SK-N-SH (cell line): ENCODE measurements at regions not wholly inside any gene's neighbourhood (a gene's known extent, or its start where the extent isn't known, plus 50 kb on each side); places are given as distances from the start of the nearest gene placed in this dataset.

ENCODE experiments used
- CTCF ChIP-seq: fragments of 200-600 bp; sonication (generic); IDR thresholded peaks from 2 replicates; pipeline ENCODE4 v1.6.1; 2017; ENCODE audit warnings: antibody characterized with exemption, mild to moderate bottlenecking, moderate library complexity
- EP300 ChIP-seq, 2 experiments: IDR thresholded peaks; 2 replicates each; pipeline versions ENCODE4 v1.4.0 to v1.6.1; 2012; ENCODE audit warnings: borderline replicate concordance in 1 of 2, low read depth in 1 of 2, low read length in 1 of 2
- EZH2phosphoT487 ChIP-seq: fragments of 200-600 bp; sonication (generic); IDR thresholded peaks from 2 replicates; pipeline ENCODE4 v1.6.1; 2017; ENCODE audit warnings: low read depth, mixed run types, mild to moderate bottlenecking, antibody characterized with exemption, moderate library complexity, borderline replicate concordance
- FOXJ3 ChIP-seq: sonication (generic); formaldehyde crosslinking; IDR thresholded peaks from 2 replicates; pipeline ENCODE4 v1.5.1; 2020; ENCODE audit warnings: mild to moderate bottlenecking, missing genetic modification reagents
- IRF3 ChIP-seq: fragments of 150-350 bp; IDR thresholded peaks from 2 replicates; pipeline ENCODE4 v1.6.1; 2016; ENCODE audit warnings: mild to moderate bottlenecking, low read depth, low read length
- JUND ChIP-seq: IDR thresholded peaks from 2 replicates; pipeline ENCODE4 v1.4.0; 2012
- MAX ChIP-seq: IDR thresholded peaks from 2 replicates; pipeline ENCODE4 v1.4.0; 2012; ENCODE audit warnings: low read depth
- MXI1 ChIP-seq: IDR thresholded peaks from 2 replicates; pipeline ENCODE4 v1.6.1; 2012; ENCODE audit warnings: mild to moderate bottlenecking, low read depth, low read length, improper control_type of control experiment
- POLR2AphosphoS5 ChIP-seq: IDR thresholded peaks from 2 replicates; pipeline ENCODE4 v1.6.1; 2012; ENCODE audit warnings: low read depth, low read length
- RXRA ChIP-seq: IDR thresholded peaks from 2 replicates; pipeline ENCODE4 v1.4.0; 2012; ENCODE audit warnings: low read depth, mild to moderate bottlenecking, borderline replicate concordance
- SMC3 ChIP-seq: IDR thresholded peaks from 2 replicates; pipeline ENCODE4 v1.6.1; 2012; ENCODE audit warnings: low read depth, low read length, improper control_type of control experiment
- TAF1 ChIP-seq: IDR thresholded peaks from 2 replicates; pipeline ENCODE4 v1.6.1; 2012; ENCODE audit warnings: low read depth, mild to moderate bottlenecking, low read length, moderate library complexity, borderline replicate concordance
- TF ChIP-seq, protein P1 (sequence below): fragments of 150-350 bp; IDR thresholded peaks from 2 replicates; pipeline ENCODE4 v1.6.1; 2017; ENCODE audit warnings: antibody characterized with exemption, low read length, low read depth, borderline replicate concordance
- TF ChIP-seq, protein P2 (sequence below): IDR thresholded peaks from 2 replicates; pipeline ENCODE4 v1.4.0; 2012; ENCODE audit warnings: low read depth, borderline replicate concordance

DNA sequence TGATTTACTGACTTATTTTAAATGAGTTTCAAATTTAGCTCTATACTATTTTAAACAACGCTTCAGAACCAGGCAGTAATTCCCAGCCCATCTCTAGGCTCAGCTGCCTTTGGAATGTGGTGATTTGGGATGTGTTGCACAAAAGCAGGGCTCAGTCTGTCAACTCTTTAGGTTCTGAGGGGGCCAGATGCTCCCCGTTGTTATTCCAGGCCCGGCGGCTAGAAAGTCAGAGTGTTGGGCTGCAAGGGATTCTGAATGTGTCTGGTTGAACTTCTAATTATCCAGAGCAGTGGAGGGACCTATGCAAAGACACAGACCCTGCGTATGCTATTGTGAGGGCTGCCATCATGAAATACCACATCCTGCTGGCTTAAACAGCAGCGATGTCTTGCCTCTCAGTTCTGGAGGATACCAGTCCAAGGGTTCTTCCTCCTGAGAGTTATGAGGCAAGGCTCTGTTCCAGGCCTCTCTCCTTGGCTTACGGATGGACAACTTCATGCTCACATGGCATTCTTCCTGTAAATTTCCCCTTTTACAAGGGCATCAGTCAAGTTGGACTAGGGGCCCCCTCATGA, 123.2 kb upstream of the TRIM2 start:
- TF ChIP-seq EP300 (IDR thresholded peaks at IDR 0.05; ENCODE audit: borderline replicate concordance in 1 of 2, low read depth in 1 of 2, low read length in 1 of 2) (no peak), CTCF (no peak), EZH2phosphoT487 (no peak), MAX (no peak), FOXJ3 (CRISPR knock-in tag) (no peak), POLR2AphosphoS5 (no peak), IRF3 (no peak), TAF1 (no peak), SMC3 (no peak), JUND (no peak), RXRA (no peak), MXI1 (no peak)
- TF ChIP-seq, protein P1, sequence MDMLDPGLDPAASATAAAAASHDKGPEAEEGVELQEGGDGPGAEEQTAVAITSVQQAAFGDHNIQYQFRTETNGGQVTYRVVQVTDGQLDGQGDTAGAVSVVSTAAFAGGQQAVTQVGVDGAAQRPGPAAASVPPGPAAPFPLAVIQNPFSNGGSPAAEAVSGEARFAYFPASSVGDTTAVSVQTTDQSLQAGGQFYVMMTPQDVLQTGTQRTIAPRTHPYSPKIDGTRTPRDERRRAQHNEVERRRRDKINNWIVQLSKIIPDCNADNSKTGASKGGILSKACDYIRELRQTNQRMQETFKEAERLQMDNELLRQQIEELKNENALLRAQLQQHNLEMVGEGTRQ = no peak
- TF ChIP-seq, protein P2, sequence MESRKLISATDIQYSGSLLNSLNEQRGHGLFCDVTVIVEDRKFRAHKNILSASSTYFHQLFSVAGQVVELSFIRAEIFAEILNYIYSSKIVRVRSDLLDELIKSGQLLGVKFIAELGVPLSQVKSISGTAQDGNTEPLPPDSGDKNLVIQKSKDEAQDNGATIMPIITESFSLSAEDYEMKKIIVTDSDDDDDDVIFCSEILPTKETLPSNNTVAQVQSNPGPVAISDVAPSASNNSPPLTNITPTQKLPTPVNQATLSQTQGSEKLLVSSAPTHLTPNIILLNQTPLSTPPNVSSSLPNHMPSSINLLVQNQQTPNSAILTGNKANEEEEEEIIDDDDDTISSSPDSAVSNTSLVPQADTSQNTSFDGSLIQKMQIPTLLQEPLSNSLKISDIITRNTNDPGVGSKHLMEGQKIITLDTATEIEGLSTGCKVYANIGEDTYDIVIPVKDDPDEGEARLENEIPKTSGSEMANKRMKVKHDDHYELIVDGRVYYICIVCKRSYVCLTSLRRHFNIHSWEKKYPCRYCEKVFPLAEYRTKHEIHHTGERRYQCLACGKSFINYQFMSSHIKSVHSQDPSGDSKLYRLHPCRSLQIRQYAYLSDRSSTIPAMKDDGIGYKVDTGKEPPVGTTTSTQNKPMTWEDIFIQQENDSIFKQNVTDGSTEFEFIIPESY = no peak
